GM18498 (cell line): ENCODE measurements at regions not wholly inside any gene's neighbourhood (a gene's known extent, or its start where the extent isn't known, plus 50 kb on each side); places are given as distances from the start of the nearest gene placed in this dataset.

ENCODE experiments used
- ATAC-seq: cut with Tn5 transposase; IDR thresholded peaks from one replicate; pipeline ENCODE4 v1.9.1; 2021; ENCODE audit warnings: mild to moderate bottlenecking, moderate library complexity; ENCODE audit not compliant: unreplicated experiment

DNA sequence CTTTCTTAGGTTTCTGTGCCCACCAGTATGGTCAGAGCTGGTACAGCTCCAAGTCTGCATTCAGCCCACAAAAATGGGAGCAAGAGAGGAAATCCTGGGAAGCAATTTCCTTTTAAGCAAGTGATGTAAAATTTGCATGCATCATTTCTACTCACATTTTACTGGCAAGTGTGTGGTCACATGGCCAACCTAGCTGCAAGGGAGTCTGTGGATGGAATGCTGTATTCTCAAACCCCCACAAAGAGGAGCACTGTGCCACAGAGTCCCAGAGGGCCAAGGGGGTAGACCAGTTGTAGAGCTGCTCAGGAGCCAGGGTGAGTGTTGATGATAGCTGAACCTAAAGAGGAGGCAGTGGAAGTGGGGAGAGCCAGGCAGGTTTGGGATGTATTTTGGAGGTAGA is 154.3 kb upstream of the SPRY4 start:
- ATAC-seq = no peak

DNA sequence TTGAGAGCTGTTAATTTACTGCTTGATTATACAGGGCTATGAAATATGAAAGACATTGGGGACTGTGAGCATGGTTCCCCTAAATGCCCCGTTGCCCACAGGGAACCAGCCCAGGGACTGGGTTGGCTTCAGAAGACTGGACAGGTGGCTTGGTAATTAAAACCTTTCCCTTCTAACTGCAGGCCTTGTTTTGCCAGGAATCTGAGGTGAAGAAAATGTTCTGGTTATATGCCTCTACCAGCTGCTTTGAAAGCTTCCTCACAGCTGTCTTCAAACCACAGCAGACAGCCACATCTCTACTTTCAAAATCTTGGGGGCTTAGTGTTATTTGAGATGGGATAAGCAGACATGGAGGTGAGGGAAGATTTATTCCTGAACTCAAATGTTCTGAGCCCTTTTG is 153.3 kb upstream of the SPRY4 start:
- ATAC-seq = no peak

- ATAC-seq = no peak
Measured at GRCh38 chr5:142475102-142475513, 150.3 kb upstream of the SPRY4 start.

DNA sequence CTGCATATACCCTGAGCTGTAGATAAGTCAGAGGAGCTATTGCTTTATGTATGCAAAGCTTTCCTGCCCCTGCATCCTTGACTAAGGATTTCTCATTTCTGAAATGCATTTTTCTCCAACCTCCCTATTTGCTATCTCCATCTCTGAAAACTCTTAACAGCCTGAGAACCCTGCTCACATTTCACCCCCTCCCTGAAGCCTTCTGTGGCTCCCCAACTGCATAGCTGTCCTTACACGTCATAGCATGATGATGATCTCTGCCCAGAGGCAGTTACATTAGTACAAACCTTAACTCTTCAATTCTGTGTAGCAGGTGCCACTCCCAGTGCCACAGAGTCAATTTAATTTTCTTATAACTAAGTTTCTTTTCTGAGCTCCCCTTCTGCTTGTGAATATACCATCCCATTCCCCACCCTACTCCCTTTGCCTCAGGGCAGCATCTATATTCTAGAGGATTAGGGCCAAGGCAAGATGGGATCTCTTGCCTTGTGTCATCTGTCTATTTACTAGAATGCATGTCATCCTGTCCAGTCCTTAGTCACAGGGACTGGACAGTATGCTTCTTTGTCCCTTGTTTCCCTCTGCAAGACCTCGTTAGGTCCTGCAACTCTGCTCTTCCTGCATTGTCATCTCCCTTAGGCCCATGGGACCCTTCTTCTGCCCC is 149.7 kb upstream of the SPRY4 start:
- ATAC-seq = no peak

DNA sequence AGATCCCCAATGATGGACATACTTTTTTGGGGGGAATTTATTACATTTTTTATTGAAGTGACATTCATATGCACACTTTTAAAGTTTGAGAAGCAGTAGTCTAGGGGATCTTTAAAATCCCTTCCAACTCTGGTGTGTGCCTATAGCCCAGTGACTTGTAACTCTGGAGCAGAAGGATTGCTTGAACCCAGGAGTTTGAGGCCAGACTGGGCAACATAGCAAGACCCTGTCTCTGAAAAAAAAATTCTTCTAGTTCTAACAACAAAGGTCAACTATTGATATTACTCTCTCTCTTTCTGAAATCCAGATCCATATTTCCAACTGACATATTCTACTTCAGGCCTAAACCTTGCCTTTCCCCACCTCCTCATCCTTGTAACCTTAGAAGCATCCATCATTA is 148.2 kb upstream of the SPRY4 start:
- no peak for ATAC-seq

DNA sequence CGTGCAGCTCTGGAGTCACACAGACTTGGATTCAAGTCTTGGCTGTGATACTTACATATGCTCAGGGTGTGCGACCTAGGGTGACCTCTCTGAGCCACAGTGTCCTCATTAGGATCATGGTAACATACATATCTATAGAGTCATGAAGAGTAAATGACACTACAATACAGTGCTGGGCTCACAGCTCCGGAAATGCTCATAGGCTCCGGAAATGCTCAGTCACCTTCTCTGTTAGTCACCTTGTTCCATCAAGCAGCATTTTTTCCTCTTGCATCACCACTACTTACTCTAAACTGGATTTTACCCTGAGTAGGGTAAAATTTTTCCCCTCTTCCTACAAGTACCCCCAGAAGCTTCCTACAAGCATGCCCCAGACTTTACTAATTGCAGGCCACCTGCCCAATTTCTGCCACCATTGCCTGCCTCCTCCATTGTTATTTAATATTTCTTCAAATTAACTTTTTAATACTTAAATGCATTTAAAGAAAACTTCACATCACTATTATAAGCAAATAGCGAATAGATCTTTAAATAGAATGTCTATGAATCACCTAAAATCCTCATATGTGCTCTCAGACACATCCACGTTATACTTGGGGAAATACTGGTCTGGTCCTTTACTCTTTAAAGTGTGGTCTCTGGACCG is 147.6 kb upstream of the SPRY4 start:
- ATAC-seq = no peak

DNA sequence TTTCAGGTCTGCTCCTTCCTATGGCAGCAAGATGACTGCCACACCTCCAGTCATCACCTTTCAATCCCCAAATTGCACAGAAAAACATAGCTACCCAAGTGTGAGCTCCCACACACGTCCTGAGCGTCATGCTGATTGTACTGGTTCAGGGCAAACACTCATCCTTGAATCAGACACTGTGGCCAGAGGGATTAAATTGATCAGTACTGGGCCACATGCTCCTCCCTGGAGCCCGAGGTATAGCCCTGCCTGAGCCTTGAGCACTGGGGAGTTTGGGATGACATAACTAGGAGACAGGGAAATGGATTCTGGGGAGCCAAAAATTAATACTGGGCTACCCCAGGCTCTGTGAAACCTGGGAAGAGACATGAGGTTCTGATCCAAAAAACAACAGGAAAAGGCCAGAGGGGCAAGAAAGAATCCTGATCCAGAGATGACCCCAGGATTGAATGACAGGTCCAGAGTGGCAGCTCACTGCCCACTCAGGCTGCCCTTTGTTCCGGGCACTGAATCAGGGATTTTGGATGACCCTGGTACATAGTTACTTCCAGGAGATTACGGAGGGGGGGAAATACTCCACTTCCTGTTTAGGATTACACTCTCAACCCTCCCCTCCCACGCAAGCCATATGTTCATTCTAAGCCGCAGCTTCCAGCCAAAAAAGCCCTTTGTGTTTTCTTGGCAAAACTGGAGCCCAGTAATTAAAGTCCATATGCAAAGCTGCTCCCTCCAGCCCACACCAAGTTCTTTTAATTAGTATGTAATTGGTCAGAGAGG is 141.6 kb upstream of the SPRY4 start:
- ATAC-seq = no peak

DNA sequence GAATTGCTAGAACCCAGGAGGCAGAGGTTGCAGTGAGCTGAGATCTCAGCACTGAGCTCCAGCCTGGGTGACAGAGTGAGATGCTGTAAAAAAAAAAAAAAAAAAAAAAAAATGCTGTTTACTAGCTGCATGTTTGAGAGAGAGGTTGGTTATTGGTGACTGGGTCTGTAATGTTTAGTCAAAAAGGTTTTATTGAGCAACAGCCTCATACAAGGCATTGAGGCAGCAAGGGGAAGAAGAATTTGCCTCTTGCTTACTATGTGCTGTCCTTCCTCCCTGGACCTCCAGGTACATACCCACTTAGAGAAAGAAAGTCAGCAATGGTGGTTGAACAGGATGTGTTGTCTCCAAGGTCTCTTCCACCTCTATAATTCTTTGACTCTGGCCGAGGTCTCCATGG is 140.7 kb upstream of the SPRY4 start:
- ATAC-seq = no peak

DNA sequence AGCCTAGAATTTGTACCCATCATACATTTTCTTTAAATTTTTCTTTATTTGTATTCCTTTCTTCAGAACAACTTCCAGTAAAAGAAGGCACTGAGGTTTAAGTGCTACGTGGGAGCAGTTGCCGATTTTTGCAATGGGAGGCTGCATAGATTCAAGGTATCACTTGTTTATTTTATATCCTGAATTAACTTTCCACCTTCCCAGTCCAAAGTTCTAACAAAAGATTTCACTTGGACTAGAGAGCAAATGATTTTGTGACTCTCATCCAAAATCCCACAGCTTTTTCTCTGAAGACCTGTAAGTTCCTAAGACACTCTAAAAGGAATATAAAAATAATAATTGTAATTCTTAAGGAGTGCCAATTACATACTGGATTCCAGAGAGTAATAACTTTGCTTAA is 139.1 kb upstream of the SPRY4 start:
- ATAC-seq = no peak

DNA sequence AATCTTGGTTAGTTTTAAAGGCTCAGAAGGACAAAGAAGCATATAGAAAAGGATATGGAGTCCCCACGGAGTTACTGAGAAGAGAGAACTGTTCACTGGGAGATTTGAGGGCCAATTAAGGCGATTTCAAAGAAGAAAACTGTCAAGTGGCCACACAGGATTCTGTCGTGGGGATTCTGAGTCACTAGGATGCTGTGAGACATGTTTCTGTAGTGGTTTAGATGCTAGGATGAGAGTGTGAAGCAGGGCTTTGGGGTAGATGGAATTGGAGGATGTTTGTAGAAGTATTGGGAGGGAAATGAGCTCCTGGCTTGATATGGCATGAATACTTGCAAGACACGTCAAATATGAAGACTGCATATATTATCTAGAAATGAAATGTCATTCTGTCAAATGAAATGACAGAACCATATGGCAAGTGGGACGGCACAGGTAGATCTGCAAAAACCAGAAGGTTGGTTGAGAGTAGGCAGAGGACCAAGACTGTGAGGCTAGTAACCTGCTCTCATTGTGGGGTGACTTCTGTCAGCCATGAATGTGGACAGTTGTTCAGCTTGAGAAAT is 136.3 kb upstream of the SPRY4 start:
- ATAC-seq = no peak

DNA sequence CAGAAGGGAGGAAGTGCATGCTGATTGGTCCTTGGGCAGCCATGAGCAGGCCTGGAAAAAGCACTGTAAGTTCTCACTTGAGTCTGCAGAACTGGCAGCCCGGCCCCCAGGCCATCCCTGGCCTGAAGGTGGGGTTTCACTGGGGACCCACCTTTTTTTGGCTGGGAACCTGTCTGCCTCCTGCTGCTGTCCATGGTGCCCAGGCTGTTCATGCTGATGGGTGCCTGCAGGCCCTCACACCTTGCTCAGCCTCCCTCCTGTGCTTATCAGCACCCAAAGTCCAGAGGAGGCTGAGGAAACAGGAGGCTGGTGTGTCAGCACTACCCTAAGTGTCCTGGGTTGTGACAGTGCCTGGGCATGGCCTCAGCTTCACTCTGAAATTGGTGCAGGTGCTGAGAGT is 134.4 kb upstream of the SPRY4 start:
- ATAC-seq = no peak

- ATAC-seq = no peak
Measured at GRCh38 chr5:142455856-142456255, 131.0 kb upstream of the SPRY4 start.

GRCh38 chr5:142453932-142454331 is 129.1 kb upstream of the SPRY4 start:
- ATAC-seq = no peak

GRCh38 chr5:142450419-142450818 is 125.6 kb upstream of the SPRY4 start:
- ATAC-seq = no peak

- no peak for ATAC-seq
Measured at GRCh38 chr5:142447887-142448286, 123.1 kb upstream of the SPRY4 start.

DNA sequence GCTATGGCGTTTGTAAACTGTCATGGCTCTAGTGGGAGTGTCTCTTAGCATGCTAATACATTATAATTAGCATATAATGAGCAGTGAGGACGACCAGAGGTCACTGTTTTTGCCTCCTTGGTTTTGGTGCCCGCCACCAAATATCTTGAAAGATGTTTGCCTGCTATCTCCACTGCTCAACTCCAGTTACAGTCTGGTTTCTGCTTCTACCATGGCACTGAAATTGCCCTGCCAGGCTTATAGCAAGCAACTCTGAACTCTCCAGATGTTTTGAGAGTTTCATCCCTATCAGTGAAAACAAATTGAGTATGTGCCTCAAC is 122.1 kb upstream of the SPRY4 start:
- no peak for ATAC-seq

- no peak for ATAC-seq
Measured at GRCh38 chr5:142446131-142446959, 121.5 kb upstream of the SPRY4 start.

GRCh38 chr5:142445266-142445665 is 120.4 kb upstream of the SPRY4 start:
- no peak for ATAC-seq

GRCh38 chr5:142441616-142442015 is 116.8 kb upstream of the SPRY4 start:
- no peak for ATAC-seq

- no peak for ATAC-seq
Measured at GRCh38 chr5:142439207-142439860, 114.5 kb upstream of the SPRY4 start.

DNA sequence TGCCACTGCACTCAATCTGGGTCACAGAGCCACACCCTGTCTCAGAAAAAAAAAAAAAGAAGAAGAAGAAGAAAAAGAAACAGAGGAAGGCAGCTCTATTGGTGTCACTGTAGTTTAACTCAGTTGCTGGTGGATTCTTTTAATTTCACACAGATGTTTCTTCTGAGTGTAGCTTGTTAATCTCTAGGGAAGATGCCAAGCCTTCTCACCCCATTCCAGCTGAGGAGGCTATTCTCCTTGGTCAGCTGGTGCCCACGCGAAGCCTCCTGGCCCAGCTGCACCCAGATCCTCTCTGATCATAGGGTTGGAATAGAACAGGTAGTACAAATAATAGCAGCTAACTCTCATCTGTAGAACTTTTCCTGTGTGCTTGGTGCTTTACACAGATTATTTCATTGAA is 113.8 kb upstream of the SPRY4 start:
- ATAC-seq = no peak
